ENCODE measurements at regions not wholly inside any gene's neighbourhood (a gene's known extent, or its start where the extent isn't known, plus 50 kb on each side); places are given as distances from the start of the nearest gene placed in this dataset.

DNA sequence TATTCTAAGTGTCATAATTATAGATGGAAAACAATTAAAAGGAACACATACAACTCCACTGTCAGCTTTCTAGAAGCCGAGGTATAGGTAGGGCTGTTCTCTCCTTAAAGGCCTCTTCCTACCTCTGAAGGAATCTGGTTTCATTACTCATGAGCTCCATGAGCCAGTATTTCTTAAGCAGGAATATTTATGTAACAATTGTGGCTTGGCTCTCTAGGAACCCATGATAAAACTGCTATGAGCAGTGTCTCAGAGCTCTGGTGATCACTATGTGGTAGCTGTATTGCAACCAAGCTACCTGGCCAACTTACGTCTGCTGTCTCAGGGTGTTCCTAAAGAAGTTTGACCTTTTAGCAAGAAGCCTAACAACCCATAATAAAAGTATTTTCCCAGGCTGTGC, 157.7 kb downstream of the CEP120 start:
- TF ChIP-seq GATA2 (IDR thresholded peaks at IDR 0.05; ENCODE audit: low read depth, low read length) = no peak
- TF ChIP-seq GATA3 (IDR thresholded peaks at IDR 0.05; ENCODE audit: low read depth, low read length) = no peak

Data from SH-SY5Y (cell line).